OCI-LY7 (cell line): ENCODE measurements at regions not wholly inside any gene's neighbourhood (a gene's known extent, or its start where the extent isn't known, plus 50 kb on each side); places are given as distances from the start of the nearest gene placed in this dataset.
"Not testable (repeated sequence)": the region's sequence is repeated elsewhere in the genome, so short reads cannot be mapped to it uniquely, and the experiment has no call there.

ENCODE experiments used
- BruUV-seq: library from RNA; stranded (reverse); fragments of 400-500 nt; replicated peaks from 2 replicates; lab custom pipeline; 2021; lab: Mats Ljungman, UMichigan
- CTCF ChIA-PET: fragments of 300-600 bp; sonication (Branson Sonifier 250); formaldehyde crosslinking; loops from one replicate; lab custom pipeline; 2022; ENCODE audit warnings: antibody characterized with exemption; ENCODE audit not compliant: unreplicated experiment; lab: Charles Lee
- POLR2A ChIA-PET: fragments of 300-600 bp; sonication (Branson Sonifier 250); formaldehyde crosslinking; loops from one replicate; lab custom pipeline; 2022; ENCODE audit warnings: antibody characterized with exemption; lab: Charles Lee
- DNase-seq: peaks from one replicate; pipeline ENCODE4 v3.0.0-alpha.2; 2015; ENCODE audit warnings: low spot score
- H2AFZ ChIP-seq: fragments of 200-600 bp; sonication (generic), shearing (Covaris generic); 2 replicates; pipeline ENCODE4 v1.6.1; 2014; ENCODE audit warnings: mild to moderate bottlenecking, antibody characterized with exemption, low read length, moderate library complexity
- H3K27ac ChIP-seq: fragments of 200-600 bp; sonication (generic); 2 replicates; pipeline ENCODE4 v1.5.1; 2014; ENCODE audit warnings: mixed run types, low read depth, mild to moderate bottlenecking, moderate library complexity, low read length, inconsistent platforms; ENCODE audit not compliant: poor library complexity, severe bottlenecking
- H3K36me3 ChIP-seq: fragments of 200-600 bp; sonication (generic); 2 replicates; pipeline ENCODE4 v1.6.1; 2014; ENCODE audit warnings: mild to moderate bottlenecking, antibody characterized with exemption, low read length, moderate library complexity, mixed read lengths; ENCODE audit not compliant: insufficient read depth
- H3K4me1 ChIP-seq: fragments of 200-600 bp; sonication (generic); 2 replicates; pipeline ENCODE4 v1.5.1; 2014; ENCODE audit warnings: mild to moderate bottlenecking, low read length; ENCODE audit not compliant: insufficient read depth, poor library complexity, severe bottlenecking
- H3K4me2 ChIP-seq: fragments of 200-600 bp; sonication (generic); 2 replicates; pipeline ENCODE4 v1.6.1; 2014; ENCODE audit warnings: mild to moderate bottlenecking, low read length
- H3K4me3 ChIP-seq: fragments of 200-600 bp; sonication (generic); 2 replicates; pipeline ENCODE4 v1.5.1; 2014; ENCODE audit warnings: mild to moderate bottlenecking, low read depth, low read length; ENCODE audit not compliant: poor library complexity, severe bottlenecking
- H3K79me2 ChIP-seq: fragments of 200-600 bp; sonication (generic); 2 replicates; pipeline ENCODE4 v1.6.1; 2016; ENCODE audit warnings: low read depth, mild to moderate bottlenecking, low read length, moderate library complexity, mixed read lengths; ENCODE audit not compliant: insufficient read depth
- H3K9me2 ChIP-seq: fragments of 200-600 bp; sonication (generic); 2 replicates; pipeline ENCODE4 v1.6.1; 2016; ENCODE audit warnings: mild to moderate bottlenecking, low read length, mixed read lengths; ENCODE audit not compliant: insufficient read depth
- H3K9me3 ChIP-seq: fragments of 200-600 bp; sonication (generic); 2 replicates; pipeline ENCODE4 v1.6.1; 2014; ENCODE audit warnings: mild to moderate bottlenecking, mixed run types, low read length, mixed read lengths
- H4K20me1 ChIP-seq: fragments of 200-600 bp; sonication (generic); 2 replicates; pipeline ENCODE4 v1.6.1; 2014; ENCODE audit warnings: mild to moderate bottlenecking, antibody characterized with exemption, low read length, moderate library complexity, mixed read lengths; ENCODE audit not compliant: insufficient read depth
- CTCF ChIP-seq: fragments of 200-600 bp; sonication (generic); conservative IDR thresholded peaks from 2 replicates; pipeline ENCODE4 v1.5.1; 2014; ENCODE audit warnings: mild to moderate bottlenecking, antibody characterized with exemption, low read length, moderate library complexity, mixed read lengths
- EZH2phosphoT487 ChIP-seq: fragments of 200-600 bp; sonication (generic); IDR thresholded peaks from 2 replicates; pipeline ENCODE4 v1.6.1; 2018; ENCODE audit warnings: low read depth, borderline replicate concordance, mild to moderate bottlenecking, mixed run types, antibody characterized with exemption, low read length, moderate library complexity, mixed read lengths
- intact Hi-C: fragments of 100-400 bp; cut with micrococcal nuclease; formaldehyde crosslinking; loops from one replicate; pipeline ENCODE4 v1.10.0; 2022; ENCODE audit not compliant: unreplicated experiment

- Histone ChIP-seq H4K20me1 (no peaks in the 10 kb centered on the region), H3K4me1 (no peaks in the 10 kb centered on the region), H3K36me3 (no peaks in the 10 kb centered on the region), H3K9me2 (no peaks in the 10 kb centered on the region), H3K4me3 (no peak overlapping the region), H3K9me3 (no peaks in the 10 kb centered on the region), H3K27ac (no peak overlapping the region), H3K4me2 (no peak overlapping the region), H3K79me2 (no peaks in the 10 kb centered on the region), H2AFZ (no peak overlapping the region)
- CTCF ChIA-PET, result no interaction called here
- BruUV-seq, result no TSS peak
- intact Hi-C loops, result no loop called here
- DNase-seq, result no peak
- TF ChIP-seq EZH2phosphoT487 (no peak), CTCF (no peak)
- POLR2A ChIA-PET, result no interaction called here
These were observed 516.4 kb downstream of the GRIN2A start for GRCh38 chr16:9665851-9666271.

- BruUV-seq, result no TSS peak
- H3K4me1 ChIP-seq, result no peaks in the 10 kb centered on the region
- DNase-seq, result no peak
- ChIA-PET POLR2A (interaction anchor here (0.6 kb wide), 2 partner anchors 249 to 254 kb away, joined by 3 read pairs; no protein-coding TSS in a partner anchor), CTCF (no interaction called here)
- no peaks in the 10 kb centered on the region for H4K20me1 ChIP-seq
- TF ChIP-seq EZH2phosphoT487 (no peak), CTCF (no peak)
- H3K4me2 ChIP-seq, result no peak overlapping the region
- H3K4me3 ChIP-seq, result no peak overlapping the region
- no peaks in the 10 kb centered on the region for H3K79me2 ChIP-seq
- no peaks in the 10 kb centered on the region for H3K9me3 ChIP-seq
- H3K27ac ChIP-seq, result no peak overlapping the region
- intact Hi-C loops, result no loop called here
- H2AFZ ChIP-seq, result no peak overlapping the region
- no peaks in the 10 kb centered on the region for H3K9me2 ChIP-seq
- no peaks in the 10 kb centered on the region for H3K36me3 ChIP-seq
These were observed 515.3 kb downstream of the GRIN2A start for GRCh38 chr16:9666834-9667480.

- no peak for DNase-seq
- Histone ChIP-seq H3K36me3 (no peaks in the 10 kb centered on the region), H3K79me2 (no peaks in the 10 kb centered on the region), H3K9me2 (no peaks in the 10 kb centered on the region), H3K4me2 (no peak overlapping the region), H3K4me3 (no peak overlapping the region), H2AFZ (no peak overlapping the region), H4K20me1 (no peaks in the 10 kb centered on the region), H3K9me3 (no peaks in the 10 kb centered on the region), H3K4me1 (no peaks in the 10 kb centered on the region), H3K27ac (no peak overlapping the region)
- BruUV-seq, result no TSS peak
- ChIA-PET CTCF (no interaction called here), POLR2A (interaction anchor here (0.7 kb wide), 1 partner anchor 481 kb away, joined by 3 read pairs; no protein-coding TSS in a partner anchor)
- intact Hi-C loops, result no loop called here
- TF ChIP-seq CTCF, result no peak
- TF ChIP-seq EZH2phosphoT487, result no peak
These were observed 512.2 kb downstream of the GRIN2A start for GRCh38 chr16:9670033-9670432.

GRCh38 chr16:9670616-9671015, 511.6 kb downstream of the GRIN2A start:
- DNase-seq, CTCF ChIA-PET, BruUV-seq, H3K27ac ChIP-seq, intact Hi-C loops, H2AFZ ChIP-seq, H3K36me3 ChIP-seq, H3K9me3 ChIP-seq, H3K79me2 ChIP-seq, H3K4me1 ChIP-seq, H4K20me1 ChIP-seq, H3K4me3 ChIP-seq, H3K4me2 ChIP-seq, H3K9me2 ChIP-seq: not testable (repeated sequence)
- POLR2A ChIA-PET, result interaction anchor here (0.7 kb wide), 1 partner anchor 481 kb away, joined by 3 read pairs; no protein-coding TSS in a partner anchor
